HL-60 (cell line): ENCODE measurements at regions not wholly inside any gene's neighbourhood (a gene's known extent, or its start where the extent isn't known, plus 50 kb on each side); places are given as distances from the start of the nearest gene placed in this dataset.

Source experiments
- DNase-seq, 2 experiments: peaks; one replicate each; pipeline ENCODE4 v3.0.0-alpha.2; 2010 to 2020; ENCODE audit warnings: low read depth in 1 of 2, low spot score in 1 of 2
- H3K27ac ChIP-seq: fragments of 250-450 bp; sonication (Bioruptor Pico); replicated peaks from 2 replicates; pipeline ENCODE4 v1.5.1; 2020; ENCODE audit warnings: mild to moderate bottlenecking, moderate library complexity
- H3K27me3 ChIP-seq: fragments of 250-450 bp; sonication (Bioruptor Pico); 2 replicates; pipeline ENCODE4 v1.5.1; 2021; ENCODE audit warnings: mild to moderate bottlenecking, moderate library complexity; ENCODE audit not compliant: insufficient read depth, poor library complexity, severe bottlenecking
- H3K4me3 ChIP-seq: replicated peaks from 2 replicates; pipeline ENCODE4 v1.5.1; 2011; ENCODE audit warnings: mild to moderate bottlenecking, control low read depth, low read length; ENCODE audit not compliant: insufficient read depth
- CTCF ChIP-seq: IDR thresholded peaks from one replicate; pipeline ENCODE4 v1.5.1; 2011; ENCODE audit warnings: low read length, control low read depth, inconsistent platforms; ENCODE audit not compliant: insufficient read depth
- GABPA ChIP-seq: IDR thresholded peaks from 2 replicates; pipeline ENCODE4 v1.6.1; 2012; ENCODE audit warnings: low read depth
- POLR2AphosphoS5 ChIP-seq: IDR thresholded peaks from 2 replicates; pipeline ENCODE4 v1.6.1; 2012; ENCODE audit warnings: low read depth
- REST ChIP-seq: IDR thresholded peaks from 2 replicates; pipeline ENCODE4 v1.6.1; 2012; ENCODE audit warnings: low read depth; ENCODE audit not compliant: insufficient replicate concordance
- SPI1 ChIP-seq: IDR thresholded peaks from 2 replicates; pipeline ENCODE4 v1.6.1; 2012; ENCODE audit warnings: low read depth, mild to moderate bottlenecking, borderline replicate concordance

GRCh38 chr11:96954587-96955242, 564.9 kb downstream of the JRKL start:
- no peak for DNase-seq
- Histone ChIP-seq H3K4me3 (no peak overlapping the region), H3K27ac (no peak overlapping the region), H3K27me3 (no peaks in the 10 kb centered on the region)
- TF ChIP-seq CTCF, result no peak
- TF ChIP-seq GABPA, result no peak
- TF ChIP-seq REST, result no peak
- no peak for TF ChIP-seq POLR2AphosphoS5
- TF ChIP-seq SPI1, result no peak

GRCh38 chr11:96960476-96960875, 570.7 kb downstream of the JRKL start:
- Histone ChIP-seq H3K27me3 (no peaks in the 10 kb centered on the region), H3K27ac (no peak overlapping the region), H3K4me3 (no peak overlapping the region)
- TF ChIP-seq SPI1 (no peak), CTCF (no peak), POLR2AphosphoS5 (no peak), REST (no peak), GABPA (no peak)
- no peak for DNase-seq

GRCh38 chr11:96960926-96961325, 571.1 kb downstream of the JRKL start:
- DNase-seq, result no peak
- Histone ChIP-seq H3K4me3 (no peak overlapping the region), H3K27me3 (no peaks in the 10 kb centered on the region), H3K27ac (no peak overlapping the region)
- no peak for TF ChIP-seq SPI1
- TF ChIP-seq GABPA, result no peak
- TF ChIP-seq POLR2AphosphoS5, result no peak
- no peak for TF ChIP-seq CTCF

- TF ChIP-seq SPI1 (no peak), REST (no peak)
- no peak for DNase-seq
- Histone ChIP-seq H3K4me3 (no peak overlapping the region), H3K27ac (no peak overlapping the region), H3K27me3 (no peaks in the 10 kb centered on the region)
Observed at GRCh38 chr11:96961931-96962330, 572.1 kb downstream of the JRKL start.
